ENCODE measurements at regions not wholly inside any gene's neighbourhood (a gene's known extent, or its start where the extent isn't known, plus 50 kb on each side); places are given as distances from the start of the nearest gene placed in this dataset.

DNA sequence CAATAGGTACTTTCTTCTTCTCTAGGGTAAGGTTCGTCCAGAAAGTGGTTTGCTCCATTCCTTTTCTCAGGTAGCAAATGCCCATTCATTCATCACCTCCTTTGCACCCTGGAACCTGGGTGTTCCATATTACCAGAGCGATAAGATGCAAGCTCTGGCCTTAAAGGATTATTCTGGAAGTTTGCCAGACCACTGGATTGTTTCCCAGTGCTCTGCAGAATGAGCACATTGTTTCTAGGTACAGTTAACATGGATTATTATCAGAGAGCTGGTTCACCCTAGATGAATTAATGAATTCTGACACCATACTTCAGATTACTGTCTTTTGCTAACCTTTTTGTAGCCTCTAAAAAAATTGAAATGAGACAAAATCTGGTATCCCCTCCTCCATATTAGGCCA lies 170.9 kb upstream of the BMP4 start:
- TF ChIP-seq EZH2 (IDR thresholded peaks at IDR 0.05; ENCODE audit: borderline replicate concordance): no peak
- TF ChIP-seq CTCF (IDR thresholded peaks at IDR 0.05; ENCODE audit: poor library complexity): no peak
- TF ChIP-seq EZH2phosphoT487 (IDR thresholded peaks at IDR 0.05; ENCODE audit: low read depth, severe bottlenecking, unreplicated experiment): no peak

All from hepatocyte (in vitro differentiated cells).